GM23248 (cell line): ENCODE measurements at regions not wholly inside any gene's neighbourhood (a gene's known extent, or its start where the extent isn't known, plus 50 kb on each side); places are given as distances from the start of the nearest gene placed in this dataset.

Experiments
- DNase-seq: peaks from one replicate; pipeline ENCODE4 v3.0.0-alpha.2; 2015
- H2AFZ ChIP-seq: fragments of 200-600 bp; sonication (generic); 2 replicates; pipeline ENCODE4 v1.6.1; 2016; ENCODE audit warnings: antibody characterized with exemption
- H3F3A ChIP-seq: fragments of 200-600 bp; sonication (generic); 2 replicates; pipeline ENCODE4 v1.6.1; 2016; ENCODE audit warnings: mild to moderate bottlenecking, antibody characterized with exemption, mixed run types; ENCODE audit not compliant: insufficient read depth
- H3K27ac ChIP-seq: fragments of 200-600 bp; sonication (generic); 2 replicates; pipeline ENCODE4 v1.5.1; 2016; ENCODE audit warnings: mild to moderate bottlenecking
- H3K27me3 ChIP-seq: fragments of 200-600 bp; sonication (generic); replicated peaks from 2 replicates; pipeline ENCODE4 v1.6.1; 2016; ENCODE audit warnings: mild to moderate bottlenecking; ENCODE audit not compliant: insufficient read depth
- H3K36me3 ChIP-seq: fragments of 200-600 bp; sonication (generic); 2 replicates; pipeline ENCODE4 v1.6.1; 2016; ENCODE audit warnings: low read depth, mild to moderate bottlenecking
- H3K4me1 ChIP-seq: fragments of 200-600 bp; sonication (generic); 2 replicates; pipeline ENCODE4 v1.6.1; 2016; ENCODE audit warnings: mild to moderate bottlenecking; ENCODE audit not compliant: insufficient read depth
- H3K4me2 ChIP-seq: fragments of 200-600 bp; sonication (generic); one replicate; pipeline ENCODE4 v1.6.1; 2016; ENCODE audit warnings: mild to moderate bottlenecking; ENCODE audit not compliant: unreplicated experiment
- H3K4me3 ChIP-seq: fragments of 200-600 bp; sonication (generic); 2 replicates; pipeline ENCODE4 v1.5.1; 2016; ENCODE audit warnings: mild to moderate bottlenecking
- H3K79me2 ChIP-seq: fragments of 200-600 bp; sonication (generic); 2 replicates; pipeline ENCODE4 v1.6.1; 2016; ENCODE audit warnings: mild to moderate bottlenecking; ENCODE audit not compliant: insufficient read depth
- H3K9ac ChIP-seq: fragments of 200-600 bp; sonication (generic); 2 replicates; pipeline ENCODE4 v1.6.1; 2016; ENCODE audit warnings: mild to moderate bottlenecking
- H3K9me2 ChIP-seq: fragments of 200-600 bp; sonication (generic); 2 replicates; pipeline ENCODE4 v1.6.1; 2016; ENCODE audit warnings: mixed run types, mild to moderate bottlenecking, moderate library complexity; ENCODE audit not compliant: insufficient read depth
- H3K9me3 ChIP-seq: fragments of 200-600 bp; sonication (generic); one replicate; pipeline ENCODE4 v1.6.1; 2017; ENCODE audit warnings: low read depth
- H4K20me1 ChIP-seq: fragments of 200-600 bp; sonication (generic); 2 replicates; pipeline ENCODE4 v1.6.0; 2016; ENCODE audit not compliant: insufficient read depth
- EZH2 ChIP-seq: fragments of 200-600 bp; sonication (generic); IDR thresholded peaks from 2 replicates; pipeline ENCODE4 v1.6.1; 2018; ENCODE audit warnings: antibody characterized with exemption, mild to moderate bottlenecking; ENCODE audit not compliant: insufficient read depth, poor library complexity, severe bottlenecking
- EZH2phosphoT487 ChIP-seq: fragments of 200-600 bp; sonication (generic); IDR thresholded peaks from 2 replicates; pipeline ENCODE4 v1.6.1; 2018; ENCODE audit warnings: antibody characterized with exemption, moderate library complexity, mild to moderate bottlenecking, low read depth; ENCODE audit not compliant: insufficient read depth
- WGBS, 2 experiments: methylation state at CpG; one replicate each; pipeline ENCODE4 v1.1.6; 2015 to 2017; ENCODE audit warnings: low lambda C conversion rate in 2 of 2, low coverage in 1 of 2; ENCODE audit errors: missing lambda C conversion rate in 2 of 2; 5-methylcytosine and 5-hydroxymethylcytosine counted together
- in situ Hi-C: fragments of 300-500 bp; cut with MboI; formaldehyde crosslinking; loops from 2 replicates; pipeline ENCODE4 v1.15.0; 2020

GRCh38 chr6:74369556-74369993 lies 673.6 kb downstream of the CD109 start:
- no peaks in the 10 kb centered on the region for H4K20me1 ChIP-seq
- peak overlapping the region; percentile 79 for H3K4me2 ChIP-seq
- H3K27ac ChIP-seq, result peak overlapping the region; percentile 74
- no peaks in the 10 kb centered on the region for H3K36me3 ChIP-seq
- peaks cover 41% of the 10 kb centered on the region for H3K4me1 ChIP-seq
- no peak for TF ChIP-seq EZH2phosphoT487
- no peak for TF ChIP-seq EZH2
- no peaks in the 10 kb centered on the region for H3K79me2 ChIP-seq
- H3K9me2 ChIP-seq, result peaks cover 3% of the 10 kb centered on the region
- no peak overlapping the region for H3K9ac ChIP-seq
- H3K27me3 ChIP-seq, result no peaks in the 10 kb centered on the region
- H2AFZ ChIP-seq, result peak overlapping the region; percentile 18; the same call in 1 of the 2 replicates
- DNase-seq, result peak; percentile 91
- H3F3A ChIP-seq, result peaks cover 36% of the 10 kb centered on the region
- H3K4me3 ChIP-seq, result peak overlapping the region; percentile 40; the same call in 1 of the 2 replicates
- in situ Hi-C loops, result no loop called here
- H3K9me3 ChIP-seq, result no peaks in the 10 kb centered on the region

GRCh38 chr6:74368746-74369145 lies 672.7 kb downstream of the CD109 start:
- Histone ChIP-seq H3K27ac (peak overlapping the region; percentile 74), H3K9me2 (peaks cover 3% of the 10 kb centered on the region), H3K36me3 (no peaks in the 10 kb centered on the region), H3F3A (peaks cover 36% of the 10 kb centered on the region), H3K9ac (no peak overlapping the region), H3K27me3 (no peaks in the 10 kb centered on the region), H4K20me1 (no peaks in the 10 kb centered on the region), H3K4me3 (0 out of 2 replicates have a peak overlapping the region, but pooled peaks have one; percentile 21), H3K4me2 (peak overlapping the region; percentile 79), H3K9me3 (no peaks in the 10 kb centered on the region), H3K4me1 (peaks cover 41% of the 10 kb centered on the region), H2AFZ (0 out of 2 replicates have a peak overlapping the region, but pooled peaks have one; percentile 8), H3K79me2 (no peaks in the 10 kb centered on the region)
- peak; percentile 46 for DNase-seq
- in situ Hi-C loops, result no loop called here
- WGBS, 2 experiments, result 93 to 97% methylated on average over 2 of the region's 2 CpGs
- TF ChIP-seq EZH2 (no peak), EZH2phosphoT487 (no peak)

- peak; percentile 84 for DNase-seq
- Histone ChIP-seq H3K9ac (no peak overlapping the region), H3K9me3 (no peaks in the 10 kb centered on the region), H3F3A (peaks cover 43% of the 10 kb centered on the region), H2AFZ (no peak overlapping the region), H3K4me2 (peak overlapping the region; percentile 25), H3K36me3 (no peaks in the 10 kb centered on the region), H4K20me1 (no peaks in the 10 kb centered on the region), H3K9me2 (peaks cover 5% of the 10 kb centered on the region; the same call in 1 of the 2 replicates), H3K4me3 (no peak overlapping the region), H3K4me1 (peaks cover 51% of the 10 kb centered on the region), H3K27me3 (no peaks in the 10 kb centered on the region), H3K27ac (peak overlapping the region; percentile 71), H3K79me2 (no peaks in the 10 kb centered on the region)
- in situ Hi-C loops, result no loop called here
- TF ChIP-seq EZH2, result no peak
- TF ChIP-seq EZH2phosphoT487, result no peak
- 65 to 71% methylated on average over 1 of the region's 1 CpG for WGBS, 2 experiments
These were observed 670.6 kb downstream of the CD109 start for GRCh38 chr6:74366634-74367033.

- in situ Hi-C loops, result no loop called here
- Histone ChIP-seq H3K27ac (no peak overlapping the region), H3K79me2 (no peaks in the 10 kb centered on the region), H3K4me2 (no peak overlapping the region), H3K4me1 (peaks cover 28% of the 10 kb centered on the region), H3K36me3 (no peaks in the 10 kb centered on the region), H3K27me3 (no peaks in the 10 kb centered on the region), H3K9me2 (peaks cover 4% of the 10 kb centered on the region; the same call in 1 of the 2 replicates), H3K4me3 (no peak overlapping the region), H3K9ac (no peak overlapping the region), H3K9me3 (no peaks in the 10 kb centered on the region), H3F3A (peaks cover 19% of the 10 kb centered on the region), H4K20me1 (no peaks in the 10 kb centered on the region), H2AFZ (no peak overlapping the region)
- 15 to 25% methylated on average over 1 of the region's 1 CpG for WGBS, 2 experiments
- peak; percentile 31 for DNase-seq
- no peak for TF ChIP-seq EZH2
- no peak for TF ChIP-seq EZH2phosphoT487
These were observed 666.4 kb downstream of the CD109 start for GRCh38 chr6:74362391-74362790.

- no peaks in the 10 kb centered on the region for H4K20me1 ChIP-seq
These were observed 661.3 kb downstream of the CD109 start for GRCh38 chr6:74357321-74357720.

More at GRCh38 chr6:74357321-74357720, 661.3 kb downstream of the CD109 start:
- in situ Hi-C loops, result no loop called here
- Histone ChIP-seq H3K4me3 (peak overlapping the region; percentile 29), H3K79me2 (no peaks in the 10 kb centered on the region), H3F3A (peaks cover 14% of the 10 kb centered on the region), H3K27me3 (no peaks in the 10 kb centered on the region), H2AFZ (peak overlapping the region; percentile 12), H3K4me2 (peak overlapping the region; percentile 73), H3K9me2 (0 out of 2 replicates have a peak, but pooled peaks cover 3% of the 10 kb centered on the region), H3K4me1 (peaks cover 29% of the 10 kb centered on the region), H3K9ac (no peak overlapping the region), H3K36me3 (no peaks in the 10 kb centered on the region), H3K9me3 (no peaks in the 10 kb centered on the region), H3K27ac (peak overlapping the region; percentile 25)
- peak; percentile 73 for DNase-seq
- TF ChIP-seq EZH2phosphoT487 (no peak), EZH2 (no peak)
- WGBS, 2 experiments, result 1 to 4% methylated on average over 4 of the region's 4 CpGs
